Ovary (tissue), 7 donors: ENCODE measurements at regions not wholly inside any gene's neighbourhood (a gene's known extent, or its start where the extent isn't known, plus 50 kb on each side); places are given as distances from the start of the nearest gene placed in this dataset.
A peak's percentile ranks its signal among the peaks of the same experiment; 100 is the strongest.

Experiments
- DNase-seq, 5 donors: peaks; one replicate each; pipeline ENCODE4 v3.0.0-alpha.2; 2019 to 2020
- H3K27ac ChIP-seq, 2 donors: fragments of 200-600 bp; one replicate each; pipeline versions ENCODE4 v1.5.1 to v1.8.0; 2019 to 2022
- H3K27me3 ChIP-seq: fragments of 200-600 bp; one replicate; pipeline ENCODE4 v1.8.0; 2022
- H3K36me3 ChIP-seq: fragments of 200-600 bp; sonication (generic); one replicate; pipeline ENCODE4 v1.5.1; 2019
- H3K4me1 ChIP-seq: one replicate; pipeline ENCODE4 v1.8.1; 2013; ENCODE audit warnings: mild to moderate bottlenecking, moderate library complexity; ENCODE audit not compliant: insufficient read depth
- H3K4me3 ChIP-seq: fragments of 200-600 bp; sonication (generic); one replicate; pipeline ENCODE4 v1.5.1; 2017
- H3K9me3 ChIP-seq, 2 donors: fragments of 200-600 bp in 1 of 2; sonication (generic) in 1 of 2; one replicate each; pipeline versions ENCODE4 v1.5.1 to v1.8.1; 2013 to 2019; ENCODE audit warnings: mild to moderate bottlenecking in 1 of 2, moderate library complexity in 1 of 2
- CTCF ChIP-seq, 3 donors: fragments of 450-650 bp in 2 of 3; fragments of 200-600 bp in 1 of 3; IDR thresholded peaks; one replicate each; pipeline versions ENCODE4 v1.5.1 to v1.8.0; 2016 to 2022; ENCODE audit warnings: antibody characterized with exemption in 3 of 3, mild to moderate bottlenecking in 1 of 3
- EP300 ChIP-seq: sonication (generic); formaldehyde crosslinking; IDR thresholded peaks from one replicate; pipeline ENCODE4 v1.6.1; 2017; ENCODE audit warnings: antibody characterized with exemption
- POLR2A ChIP-seq: fragments of 450-650 bp; IDR thresholded peaks from one replicate; pipeline ENCODE4 v1.6.1; 2017; ENCODE audit warnings: antibody characterized with exemption, mild to moderate bottlenecking, moderate library complexity
- WGBS, 3 donors: extraction: QIAGEN DNeasy Blood & Tissue Kit in 1 of 3; methylation state at CpG; one replicate each; pipeline versions ENCODE4 v1.1.5 to v1.1.7; 2013 to 2017; 5-methylcytosine and 5-hydroxymethylcytosine counted together
- intact Hi-C, 4 donors: fragments of 100-400 bp; cut with DNase I; formaldehyde crosslinking; loops; one replicate each; pipeline versions ENCODE4 v1.11.0 to v1.15.1; 2022 to 2023
- donor health status: DM: no; HTN: no; CAD: no; lungs with moderate emphysema.
- donor health status: DM: no; HTN: no; CAD: no.
- donor health status: Bipolar disorder and iron deficiency.
- donor health status: DM: no; HTN: no; CAD: no.
- donor health status: DM: yes; HTN: yes; CAD: no.

- Histone ChIP-seq H3K36me3 (no peaks in the 10 kb centered on the region), H3K4me3 (no peak overlapping the region), H3K9me3 (no peaks in the 10 kb centered on the region), H3K4me1 (no peaks in the 10 kb centered on the region), H3K27me3 (no peaks in the 10 kb centered on the region), H3K27ac (no peak overlapping the region)
- no peak for DNase-seq
- 53 to 60% (median 57%) methylated on average over 4 of the region's 4 CpGs for WGBS, 3 donors
- TF ChIP-seq EP300 = no peak
- TF ChIP-seq CTCF (IDR thresholded peaks at IDR 0.05) = no peak
- TF ChIP-seq POLR2A = no peak
- intact Hi-C loops = no loop called here
These were observed 134.9 kb upstream of the LRFN2 start for GRCh38 chr6:40722091-40722490.

- no peaks in the 10 kb centered on the region for H3K4me1 ChIP-seq
- no peaks in the 10 kb centered on the region for H3K27me3 ChIP-seq
- no peaks in the 10 kb centered on the region for H3K9me3 ChIP-seq
- H3K27ac ChIP-seq = no peak overlapping the region
- no peak for DNase-seq
- no peaks in the 10 kb centered on the region for H3K36me3 ChIP-seq
- no peak overlapping the region for H3K4me3 ChIP-seq
- TF ChIP-seq EP300 (no peak), POLR2A (no peak), CTCF (IDR thresholded peaks at IDR 0.05) (no peak)
- WGBS, 3 donors = 95% methylated on average over 7 of the region's 7 CpGs
- intact Hi-C loops = no loop called here
These were observed 134.2 kb upstream of the LRFN2 start for GRCh38 chr6:40721271-40721952.

GRCh38 chr6:40720375-40720748, 133.2 kb upstream of the LRFN2 start:
- WGBS, 3 donors = 27 to 51% (median 29%) methylated on average over 2 of the region's 2 CpGs
- Histone ChIP-seq H3K27ac (peak overlapping the region; percentile 25 to 72), H3K4me1 (no peaks in the 10 kb centered on the region), H3K4me3 (no peak overlapping the region), H3K9me3 (no peaks in the 10 kb centered on the region), H3K27me3 (no peaks in the 10 kb centered on the region), H3K36me3 (no peaks in the 10 kb centered on the region)
- TF ChIP-seq EP300 = no peak
- no peak for TF ChIP-seq CTCF (IDR thresholded peaks at IDR 0.05)
- TF ChIP-seq POLR2A = no peak
- DNase-seq = no peak
- intact Hi-C loops = no loop called here

- peak in 2 of 5 donors; percentile 12 to 29 for DNase-seq
- no peaks in the 10 kb centered on the region for H3K4me1 ChIP-seq
- peak overlapping the region; percentile 25 to 72 for H3K27ac ChIP-seq
- no peaks in the 10 kb centered on the region for H3K9me3 ChIP-seq
- H3K36me3 ChIP-seq = no peaks in the 10 kb centered on the region
- TF ChIP-seq POLR2A (no peak), CTCF (IDR thresholded peaks at IDR 0.05) (no peak), EP300 (no peak)
- H3K4me3 ChIP-seq = no peak overlapping the region
- no peaks in the 10 kb centered on the region for H3K27me3 ChIP-seq
- WGBS, 3 donors = 26 to 31% (median 29%) methylated on average over 7 of the region's 7 CpGs
- intact Hi-C loops = loop anchor here in 1 of 4 donors (5.0 kb wide), 1 partner anchor 1122 kb away; no protein-coding TSS in a partner anchor
These were observed 132.7 kb upstream of the LRFN2 start for GRCh38 chr6:40719671-40720374.
